BLaER1 treated with 17β-estradiol and CSF1 and Interleukin-3, amounts not matched to agents 10 nM and 100 nM (cell line): ENCODE measurements at regions not wholly inside any gene's neighbourhood (a gene's known extent, or its start where the extent isn't known, plus 50 kb on each side); places are given as distances from the start of the nearest gene placed in this dataset.

Source experiments
- H3K27ac ChIP-seq, 11 experiments: shearing (Covaris generic); formaldehyde crosslinking; 2 replicates each; pipeline ENCODE4 v1.8.1; 2022
- H3K27me3 ChIP-seq, 11 experiments: shearing (Covaris generic); formaldehyde crosslinking; 2 replicates each; pipeline ENCODE4 v1.8.1; 2022
- H3K36me3 ChIP-seq, 11 experiments: shearing (Covaris generic); formaldehyde crosslinking; 2 replicates each; pipeline ENCODE4 v1.8.1; 2022
- H3K4me1 ChIP-seq, 10 experiments: shearing (Covaris generic); formaldehyde crosslinking; 2 replicates each; pipeline ENCODE4 v1.8.1; 2022
- H3K4me2 ChIP-seq, 11 experiments: shearing (Covaris generic); formaldehyde crosslinking; 2 replicates each; pipeline ENCODE4 v1.8.1; 2022
- H3K4me3 ChIP-seq, 10 experiments: shearing (Covaris generic); formaldehyde crosslinking; 2 replicates each; pipeline ENCODE4 v1.8.1; 2022
- H3K9ac ChIP-seq, 11 experiments: shearing (Covaris generic); formaldehyde crosslinking; 2 replicates each; pipeline ENCODE4 v1.8.1; 2022
- H3K9me3 ChIP-seq, 11 experiments: shearing (Covaris generic); formaldehyde crosslinking; replicated peaks in 1 of 11; 2 replicates each; pipeline ENCODE4 v1.8.1; 2022
- H4K20me1 ChIP-seq, 11 experiments: shearing (Covaris generic); formaldehyde crosslinking; 2 replicates each; pipeline ENCODE4 v1.8.1; 2022
- Cebpa-rat ChIP-seq, 11 experiments: shearing (Covaris generic); IDR thresholded peaks; 2 replicates each; pipeline ENCODE4 v1.8.1; 2022

DNA sequence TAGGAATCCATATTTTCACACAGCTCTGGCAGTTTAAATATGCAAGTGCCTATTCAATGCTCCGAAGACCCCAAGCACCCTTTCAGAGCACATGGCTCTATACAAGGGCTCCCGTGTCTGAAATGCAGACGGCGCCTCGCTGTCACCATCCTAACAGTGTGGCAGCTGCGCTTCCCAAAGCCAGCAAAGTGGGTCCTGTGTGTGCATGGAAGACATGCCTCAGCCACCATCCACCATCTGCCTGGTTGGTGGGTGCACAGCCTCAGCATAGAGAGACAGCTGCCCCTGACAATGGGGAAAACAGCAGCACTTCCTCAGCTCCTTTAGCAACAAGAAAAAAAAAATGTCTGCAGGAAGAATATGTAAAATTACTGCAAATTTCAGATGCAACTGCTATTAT lies 218.1 kb downstream of the SP3 start:
- Histone ChIP-seq H3K9ac (no peak overlapping the region), H3K36me3 (no peaks in the 10 kb centered on the region)
- no peak for TF ChIP-seq Cebpa-rat (IDR thresholded peaks at IDR 0.05)

DNA sequence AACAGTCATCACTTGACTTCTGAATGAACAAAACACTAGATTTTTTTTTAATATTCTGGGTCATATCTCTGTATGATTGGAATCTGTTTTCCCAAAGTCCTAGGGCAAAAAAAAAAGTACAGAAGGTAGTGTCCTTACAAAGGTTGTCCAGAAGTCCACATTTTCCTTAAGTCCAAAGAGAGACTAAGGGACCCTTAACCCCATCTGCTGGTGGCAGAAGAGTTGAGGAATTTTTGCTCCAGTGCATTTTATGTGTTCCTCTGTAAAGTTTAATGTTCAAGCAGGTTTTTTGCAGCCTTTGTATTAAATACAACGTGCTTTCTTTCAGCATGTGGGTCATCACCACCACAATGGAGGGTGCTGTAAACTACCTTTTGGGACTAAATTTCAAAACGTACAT lies 215.9 kb downstream of the SP3 start:
- no peaks in the 10 kb centered on the region for H3K27me3 ChIP-seq
- H3K4me2 ChIP-seq, result no peak overlapping the region
- H3K27ac ChIP-seq, result no peak overlapping the region
- H3K36me3 ChIP-seq, result no peaks in the 10 kb centered on the region
- H3K4me1 ChIP-seq, result peaks cover 0 to 11% (median 0%) of the 10 kb centered on the region in 10 experiments; a peak in 4 of 20 replicates
- H3K4me3 ChIP-seq, result no peak overlapping the region
- peaks cover 0 to 20% (median 0%) of the 10 kb centered on the region in 11 experiments; a peak in 6 of 22 replicates for H3K9me3 ChIP-seq
- no peak overlapping the region for H3K9ac ChIP-seq
- H4K20me1 ChIP-seq, result no peaks in the 10 kb centered on the region
- TF ChIP-seq Cebpa-rat (IDR thresholded peaks at IDR 0.05), result no peak

More for the DNA sequence above, 218.1 kb downstream of the SP3 start:
- H3K4me1 ChIP-seq, result peaks cover 0 to 11% (median 0%) of the 10 kb centered on the region in 10 experiments; a peak in 4 of 20 replicates
- no peaks in the 10 kb centered on the region for H3K27me3 ChIP-seq
- no peak overlapping the region for H3K4me2 ChIP-seq
- H3K9me3 ChIP-seq, result peaks cover 0 to 20% (median 0%) of the 10 kb centered on the region in 11 experiments; a peak in 6 of 22 replicates
- no peak overlapping the region for H3K4me3 ChIP-seq
- H4K20me1 ChIP-seq, result no peaks in the 10 kb centered on the region
- no peak overlapping the region for H3K27ac ChIP-seq

DNA sequence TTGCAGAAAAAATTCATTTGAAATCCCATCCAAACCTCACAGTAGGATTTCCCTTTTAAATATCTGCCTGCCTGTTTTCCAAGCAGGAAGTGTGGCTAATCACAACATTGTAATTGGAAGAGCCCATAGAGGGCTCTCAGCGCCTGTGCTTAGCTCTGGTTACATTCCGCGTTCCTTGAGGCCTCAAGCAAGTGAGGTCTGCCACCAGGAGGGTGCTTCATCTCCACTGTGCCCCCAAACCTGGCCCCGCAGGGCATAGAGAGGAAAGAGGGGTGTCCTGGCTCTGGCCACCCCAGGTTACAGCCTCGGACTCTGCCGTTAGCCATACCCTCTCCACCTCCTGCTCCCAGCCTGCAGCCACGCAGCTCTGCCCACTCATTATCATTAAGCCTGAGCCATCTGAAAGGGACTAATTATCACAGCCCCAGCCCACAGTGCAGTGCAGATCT lies 214.8 kb downstream of the SP3 start:
- H3K27me3 ChIP-seq, result no peaks in the 10 kb centered on the region
- no peak overlapping the region for H3K27ac ChIP-seq
- no peak overlapping the region for H3K4me3 ChIP-seq
- peaks cover 0 to 9% (median 0%) of the 10 kb centered on the region in 11 experiments; a peak in 5 of 22 replicates for H3K9me3 ChIP-seq
- peaks cover 0 to 11% (median 0%) of the 10 kb centered on the region in 10 experiments; a peak in 4 of 20 replicates for H3K4me1 ChIP-seq
- no peaks in the 10 kb centered on the region for H3K36me3 ChIP-seq
- no peak for TF ChIP-seq Cebpa-rat (IDR thresholded peaks at IDR 0.05)
- H4K20me1 ChIP-seq, result no peaks in the 10 kb centered on the region
- no peak overlapping the region for H3K9ac ChIP-seq
- peak overlapping the region in 2 of 11 experiments; percentile 12 to 30; a peak in 1 of 22 replicates for H3K4me2 ChIP-seq

DNA sequence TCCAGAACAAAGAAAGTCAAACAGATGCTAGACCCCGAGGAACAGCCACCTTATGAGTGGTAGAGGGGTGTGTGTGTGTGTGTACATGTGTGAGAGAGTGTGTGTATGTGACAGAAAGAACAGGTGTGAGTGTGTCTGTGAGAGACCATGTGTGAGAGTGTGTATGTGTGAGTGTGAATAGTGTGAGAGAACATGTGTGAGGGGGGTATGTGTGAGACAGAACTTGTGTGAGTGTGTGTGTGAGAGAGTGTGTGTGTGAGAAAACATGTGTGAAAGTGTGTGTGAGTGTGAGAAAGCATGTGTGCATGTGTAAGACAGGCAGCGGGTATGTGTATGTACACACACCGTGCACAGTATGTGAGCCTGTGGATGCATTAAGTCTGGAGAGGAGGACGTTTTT lies 214.3 kb downstream of the SP3 start:
- no peaks in the 10 kb centered on the region for H4K20me1 ChIP-seq
- no peak overlapping the region for H3K9ac ChIP-seq
- no peak overlapping the region for H3K4me3 ChIP-seq
- H3K4me1 ChIP-seq, result peaks cover 0 to 11% (median 0%) of the 10 kb centered on the region in 10 experiments; a peak in 4 of 20 replicates
- H3K36me3 ChIP-seq, result no peaks in the 10 kb centered on the region
- no peak for TF ChIP-seq Cebpa-rat (IDR thresholded peaks at IDR 0.05)
- H3K4me2 ChIP-seq, result no peak overlapping the region
- H3K27ac ChIP-seq, result no peak overlapping the region
- peaks cover 0 to 5% (median 0%) of the 10 kb centered on the region in 11 experiments; a peak in 3 of 22 replicates for H3K9me3 ChIP-seq
- H3K27me3 ChIP-seq, result no peaks in the 10 kb centered on the region

DNA sequence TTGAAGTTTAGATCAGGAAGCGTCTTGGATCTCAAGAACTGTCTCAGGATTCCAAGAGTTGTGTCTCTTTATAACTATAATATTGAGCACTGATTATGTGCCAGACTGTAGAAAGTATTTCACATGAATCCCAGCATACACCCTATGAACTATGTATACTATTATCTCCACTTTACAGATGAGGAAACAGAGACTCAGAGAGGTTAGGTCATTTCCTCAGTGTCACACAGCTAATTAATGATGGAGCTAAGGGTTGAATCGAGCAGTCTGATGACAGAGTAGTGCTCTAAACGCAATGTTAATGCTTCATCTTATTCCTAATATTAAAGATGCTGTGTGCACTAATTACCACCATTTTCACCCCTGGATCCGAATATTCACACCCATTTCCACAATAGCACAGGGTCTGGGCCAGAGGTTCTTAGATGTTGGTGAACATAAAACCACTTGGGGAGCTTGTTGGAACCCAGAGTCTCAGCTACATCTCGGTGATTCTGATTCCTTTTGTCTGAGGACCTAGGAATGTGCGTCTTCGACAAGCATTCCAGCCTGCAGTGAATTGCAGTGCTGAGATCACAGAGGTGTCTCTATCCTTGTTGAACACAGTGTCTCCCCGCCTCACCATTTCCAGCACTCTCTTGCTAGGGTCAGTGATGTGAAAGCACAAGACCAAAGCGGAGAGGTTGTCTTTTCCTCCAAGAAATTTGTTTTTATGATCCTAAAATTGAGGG lies 213.8 kb downstream of the SP3 start:
- no peaks in the 10 kb centered on the region for H3K36me3 ChIP-seq
- H3K9me3 ChIP-seq, result no peaks in the 10 kb centered on the region
- no peak overlapping the region for H3K9ac ChIP-seq
- H3K27ac ChIP-seq, result no peak overlapping the region
- no peaks in the 10 kb centered on the region for H3K27me3 ChIP-seq
- H3K4me1 ChIP-seq, result peaks cover 0 to 11% (median 0%) of the 10 kb centered on the region in 10 experiments; a peak in 4 of 20 replicates
- H3K4me3 ChIP-seq, result no peak overlapping the region
- no peak overlapping the region for H3K4me2 ChIP-seq
- H4K20me1 ChIP-seq, result no peaks in the 10 kb centered on the region
- TF ChIP-seq Cebpa-rat (IDR thresholded peaks at IDR 0.05), result no peak

DNA sequence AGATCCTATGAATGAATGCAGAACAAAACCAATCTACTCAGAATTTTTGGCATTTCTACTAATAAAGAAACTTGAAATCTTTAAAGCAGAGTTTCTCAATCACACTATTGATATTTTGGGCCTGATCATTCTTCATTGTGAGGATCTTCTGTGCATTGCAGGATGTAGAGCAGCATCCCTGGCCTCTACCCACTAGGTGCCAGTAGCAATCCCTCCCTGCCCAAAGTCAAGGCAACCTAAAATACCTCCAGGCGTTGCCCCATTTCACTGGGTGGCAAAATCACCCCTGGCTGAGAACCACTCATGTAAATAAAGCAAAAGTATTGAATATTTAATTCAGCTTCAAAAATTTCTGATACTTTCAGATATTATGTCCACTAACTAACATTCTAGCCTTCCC lies 213.0 kb downstream of the SP3 start:
- H3K27me3 ChIP-seq, result no peaks in the 10 kb centered on the region
- H3K4me3 ChIP-seq, result no peak overlapping the region
- H3K4me1 ChIP-seq, result peaks cover 0 to 11% (median 0%) of the 10 kb centered on the region in 10 experiments; a peak in 4 of 20 replicates
- H3K9me3 ChIP-seq, result no peaks in the 10 kb centered on the region
- H3K36me3 ChIP-seq, result no peaks in the 10 kb centered on the region
- TF ChIP-seq Cebpa-rat (IDR thresholded peaks at IDR 0.05), result no peak
- no peak overlapping the region for H3K27ac ChIP-seq
- H3K9ac ChIP-seq, result no peak overlapping the region
- no peaks in the 10 kb centered on the region for H4K20me1 ChIP-seq
- H3K4me2 ChIP-seq, result no peak overlapping the region

DNA sequence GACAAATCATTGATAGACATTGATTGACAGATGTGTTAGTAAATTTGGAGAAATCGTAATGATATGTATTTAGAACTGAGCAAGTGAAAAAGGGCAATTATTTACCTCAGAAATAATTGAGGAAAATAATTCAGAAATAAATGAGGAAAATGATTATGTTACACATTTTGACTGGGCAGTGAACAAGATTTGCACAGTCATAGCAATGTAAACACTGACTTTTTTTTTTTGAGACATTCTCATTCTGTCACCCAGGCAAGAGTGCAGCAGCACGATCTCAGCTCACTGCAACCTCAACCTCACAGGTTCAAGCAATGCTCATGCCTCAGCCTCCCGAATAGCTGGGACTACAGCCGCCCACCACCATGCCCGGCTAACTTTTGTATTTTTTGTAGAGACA lies 211.7 kb downstream of the SP3 start:
- Histone ChIP-seq H3K4me3 (no peak overlapping the region), H3K27me3 (no peaks in the 10 kb centered on the region), H3K4me1 (peaks cover 0 to 11% (median 0%) of the 10 kb centered on the region in 10 experiments; a peak in 4 of 20 replicates), H4K20me1 (no peaks in the 10 kb centered on the region), H3K36me3 (no peaks in the 10 kb centered on the region), H3K9ac (no peak overlapping the region), H3K27ac (no peak overlapping the region), H3K4me2 (no peak overlapping the region), H3K9me3 (no peaks in the 10 kb centered on the region)
- no peak for TF ChIP-seq Cebpa-rat (IDR thresholded peaks at IDR 0.05)

DNA sequence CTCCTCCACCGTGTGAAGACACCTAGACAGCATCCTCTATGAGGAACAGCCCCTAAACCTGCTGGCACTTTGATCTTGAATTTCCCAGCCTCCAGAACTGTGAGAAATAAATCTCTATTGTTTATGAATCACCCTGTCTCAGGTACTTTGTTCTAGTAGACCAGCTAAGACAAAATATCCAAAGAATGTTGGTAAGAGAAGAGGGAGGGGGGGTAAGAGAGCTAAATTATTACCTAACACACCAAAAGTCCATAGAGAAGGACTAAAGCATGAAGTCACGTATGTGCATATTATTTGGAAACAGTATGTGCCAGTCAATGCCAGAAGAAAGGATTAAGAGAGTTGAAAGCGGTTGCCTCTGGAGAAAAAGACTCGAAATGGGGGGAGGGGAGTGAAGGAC lies 211.0 kb downstream of the SP3 start:
- H3K4me3 ChIP-seq, result no peak overlapping the region
- no peak overlapping the region for H3K4me2 ChIP-seq
- no peaks in the 10 kb centered on the region for H3K36me3 ChIP-seq
- TF ChIP-seq Cebpa-rat (IDR thresholded peaks at IDR 0.05), result no peak
- no peaks in the 10 kb centered on the region for H3K27me3 ChIP-seq
- no peaks in the 10 kb centered on the region for H3K9me3 ChIP-seq
- H3K27ac ChIP-seq, result no peak overlapping the region
- peaks cover 0 to 11% (median 0%) of the 10 kb centered on the region in 10 experiments; a peak in 4 of 20 replicates for H3K4me1 ChIP-seq
- no peaks in the 10 kb centered on the region for H4K20me1 ChIP-seq
- H3K9ac ChIP-seq, result no peak overlapping the region

DNA sequence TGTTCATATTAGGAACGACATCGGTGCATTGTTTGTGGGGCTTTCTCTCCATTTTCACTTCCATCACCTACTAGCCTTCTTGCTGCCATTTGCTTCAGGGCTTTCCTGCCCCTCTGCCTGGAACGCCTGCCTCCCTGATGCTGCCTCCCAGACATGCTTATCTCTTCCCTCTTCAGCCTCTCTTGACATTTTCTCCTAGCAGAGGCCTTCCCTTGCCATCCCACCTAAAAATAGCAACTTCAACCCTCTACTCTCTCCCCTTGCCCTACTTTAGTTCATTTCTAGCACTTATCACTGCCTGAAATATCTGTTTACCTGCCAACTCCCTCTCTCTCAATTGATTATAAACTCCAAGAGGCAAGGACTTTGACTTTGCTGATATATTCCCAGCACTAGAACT lies 210.3 kb downstream of the SP3 start:
- no peak overlapping the region for H3K4me3 ChIP-seq
- no peaks in the 10 kb centered on the region for H3K36me3 ChIP-seq
- H3K9me3 ChIP-seq, result no peaks in the 10 kb centered on the region
- no peak for TF ChIP-seq Cebpa-rat (IDR thresholded peaks at IDR 0.05)
- H3K9ac ChIP-seq, result no peak overlapping the region
- peaks cover 0 to 8% (median 0%) of the 10 kb centered on the region in 10 experiments; a peak in 4 of 20 replicates for H3K4me1 ChIP-seq
- H4K20me1 ChIP-seq, result no peaks in the 10 kb centered on the region
- no peaks in the 10 kb centered on the region for H3K27me3 ChIP-seq
- H3K4me2 ChIP-seq, result no peak overlapping the region
- H3K27ac ChIP-seq, result no peak overlapping the region

DNA sequence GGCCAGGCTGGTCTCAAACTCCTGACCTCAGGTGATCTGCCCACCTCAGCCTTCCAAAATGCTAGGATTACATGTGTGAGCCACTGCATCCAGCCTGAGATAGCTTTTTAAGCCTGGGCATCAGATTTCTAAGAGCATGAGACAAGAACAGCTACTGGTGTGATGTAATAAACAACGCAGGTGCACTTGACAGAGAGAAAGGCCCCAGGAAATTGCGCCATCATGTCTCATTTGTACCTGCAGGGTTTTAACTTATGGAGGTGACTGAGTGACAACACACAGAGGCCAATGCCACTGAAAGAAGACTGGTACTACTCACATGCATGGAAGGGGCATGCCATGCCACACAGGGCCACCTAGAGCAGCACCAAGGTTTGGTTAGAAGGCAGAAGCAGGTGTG lies 209.4 kb downstream of the SP3 start:
- peak in 1 of 11 experiments; percentile 30; a peak in 1 of 22 replicates for TF ChIP-seq Cebpa-rat (IDR thresholded peaks at IDR 0.05)
- H3K4me1 ChIP-seq, result no peaks in the 10 kb centered on the region

More for the DNA sequence above, 209.4 kb downstream of the SP3 start:
- Histone ChIP-seq H3K27me3 (no peaks in the 10 kb centered on the region), H3K36me3 (no peaks in the 10 kb centered on the region), H3K9ac (no peak overlapping the region), H3K4me3 (no peak overlapping the region), H3K27ac (no peak overlapping the region), H4K20me1 (no peaks in the 10 kb centered on the region), H3K4me2 (no peak overlapping the region), H3K9me3 (no peaks in the 10 kb centered on the region)
